HEK293 (cell line): ENCODE measurements at regions not wholly inside any gene's neighbourhood (a gene's known extent, or its start where the extent isn't known, plus 50 kb on each side); places are given as distances from the start of the nearest gene placed in this dataset.
"Not testable (repeated sequence)": the region's sequence is repeated elsewhere in the genome, so short reads cannot be mapped to it uniquely, and the experiment has no call there.

Experiments used
- PRDM10 ChIP-seq: fragments of 450-650 bp; formaldehyde crosslinking; IDR thresholded peaks from 2 replicates; pipeline ENCODE4 v1.5.1; 2016; ENCODE audit warnings: missing biosample characterization, missing genetic modification characterization
- ZNF24 ChIP-seq: fragments of 450-650 bp; formaldehyde crosslinking; IDR thresholded peaks from 2 replicates; pipeline ENCODE4 v1.5.1; 2016; ENCODE audit warnings: missing biosample characterization, missing genetic modification characterization
- ZNF302 ChIP-seq: fragments of 450-650 bp; formaldehyde crosslinking; IDR thresholded peaks from 2 replicates; pipeline ENCODE4 v1.5.1; 2016; ENCODE audit warnings: missing biosample characterization, missing genetic modification characterization, low read depth
- ZNF350 ChIP-seq: fragments of 450-650 bp; formaldehyde crosslinking; IDR thresholded peaks from 2 replicates; pipeline ENCODE4 v1.5.0; 2017; ENCODE audit warnings: missing biosample characterization, mild to moderate bottlenecking, missing genetic modification characterization
- ZNF626 ChIP-seq: fragments of 450-650 bp; sonication (Bioruptor Pico); formaldehyde crosslinking; IDR thresholded peaks from 2 replicates; pipeline ENCODE4 v1.5.1; 2018; ENCODE audit warnings: missing biosample characterization, missing genetic modification characterization, inconsistent platforms

- TF ChIP-seq ZNF626 (tag by site-specific recombination); ZNF302 (tag by site-specific recombination); ZNF24; ZNF350; PRDM10: not testable (repeated sequence)
Observed at GRCh38 chr13:52288891-52289290, 117.1 kb downstream of the THSD1 start.
